ENCODE measurements at regions not wholly inside any gene's neighbourhood (a gene's known extent, or its start where the extent isn't known, plus 50 kb on each side); places are given as distances from the start of the nearest gene placed in this dataset.

GRCh38 chr12:66044731-66045130 lies 85.8 kb downstream of the LLPH start:
- no peak for DNase-seq (ENCODE audit: low spot score)

GRCh38 chr12:66043035-66043434 lies 87.5 kb downstream of the LLPH start:
- no peak for DNase-seq (ENCODE audit: low spot score)

- no peak for DNase-seq (ENCODE audit: low spot score)
Observed at GRCh38 chr12:66041651-66042363, 88.7 kb downstream of the LLPH start.

- DNase-seq (ENCODE audit: low spot score): peak; percentile 66
Observed at GRCh38 chr12:66036317-66036716, 94.2 kb downstream of the LLPH start.

GRCh38 chr12:66035288-66035966 lies 95.1 kb downstream of the LLPH start:
- no peak for DNase-seq (ENCODE audit: low spot score)

GRCh38 chr12:66033151-66033550 lies 97.4 kb downstream of the LLPH start:
- DNase-seq (ENCODE audit: low spot score): no peak

GRCh38 chr12:66032739-66033138 lies 97.8 kb downstream of the LLPH start:
- no peak for DNase-seq (ENCODE audit: low spot score)

GRCh38 chr12:66030217-66030781 lies 100.3 kb downstream of the LLPH start:
- DNase-seq (ENCODE audit: low spot score): no peak

GRCh38 chr12:66028390-66028789 lies 102.2 kb downstream of the LLPH start:
- no peak for DNase-seq (ENCODE audit: low spot score)

GRCh38 chr12:66025477-66025876 lies 105.1 kb downstream of the LLPH start:
- peak; percentile 15 for DNase-seq (ENCODE audit: low spot score)

- DNase-seq (ENCODE audit: low spot score): no peak
Observed at GRCh38 chr12:66024949-66025348, 105.6 kb downstream of the LLPH start.

GRCh38 chr12:66020481-66020880 lies 110.1 kb downstream of the LLPH start:
- no peak for DNase-seq (ENCODE audit: low spot score)

- no peak for DNase-seq (ENCODE audit: low spot score)
Observed at GRCh38 chr12:66017736-66018135, 112.8 kb downstream of the LLPH start.
